ENCODE measurements at regions not wholly inside any gene's neighbourhood (a gene's known extent, or its start where the extent isn't known, plus 50 kb on each side); places are given as distances from the start of the nearest gene placed in this dataset.

DNA sequence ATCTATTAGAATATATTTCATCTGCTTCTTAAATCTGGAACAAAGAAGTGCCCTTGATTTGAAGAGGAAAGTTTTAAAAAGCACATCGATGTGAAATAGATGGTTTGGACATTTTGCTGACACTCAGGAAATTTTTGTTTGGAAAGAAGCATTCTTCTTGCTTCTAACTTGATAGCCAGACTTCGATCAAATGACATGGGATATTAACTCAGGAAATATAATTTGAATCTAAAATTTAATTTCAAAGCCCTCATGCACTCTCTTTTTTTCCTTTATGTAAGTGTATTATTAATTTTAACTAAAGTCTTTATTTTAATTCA lies 761.2 kb downstream of the VGLL3 start:
- POLR2A ChIA-PET (ENCODE audit: low non-redundant PET) = no interaction called here
- no peaks in the 10 kb centered on the region for H3K27me3 ChIP-seq (replicated peaks; ENCODE audit: insufficient read depth, low read depth, low read length, poor library complexity)
- CTCF ChIA-PET = no interaction called here
- no peak for TF ChIP-seq EZH2 (IDR thresholded peaks at IDR 0.05; ENCODE audit: borderline replicate concordance, low read depth, low read length, poor library complexity, severe bottlenecking)
- BruUV-seq (replicated peaks) = no TSS peak
- H3K4me3 ChIP-seq (ENCODE audit: low read depth, low read length, poor library complexity, severe bottlenecking) = no peak overlapping the region
- no peaks in the 10 kb centered on the region for H3K9me3 ChIP-seq (ENCODE audit: low read depth, low read length, poor library complexity, severe bottlenecking)
- H3K36me3 ChIP-seq (ENCODE audit: insufficient read depth, low read length, poor library complexity, severe bottlenecking) = no peaks in the 10 kb centered on the region
- no peak overlapping the region for H3K27ac ChIP-seq (ENCODE audit: low read depth, low read length, poor library complexity, severe bottlenecking)
- intact Hi-C loops (cut with micrococcal nuclease; ENCODE audit: unreplicated experiment) = no loop called here
- DNase-seq (ENCODE audit: low spot score) = no peak
- no peaks in the 10 kb centered on the region for H3K4me1 ChIP-seq (ENCODE audit: insufficient read depth, low read length, poor library complexity, severe bottlenecking)

DNA sequence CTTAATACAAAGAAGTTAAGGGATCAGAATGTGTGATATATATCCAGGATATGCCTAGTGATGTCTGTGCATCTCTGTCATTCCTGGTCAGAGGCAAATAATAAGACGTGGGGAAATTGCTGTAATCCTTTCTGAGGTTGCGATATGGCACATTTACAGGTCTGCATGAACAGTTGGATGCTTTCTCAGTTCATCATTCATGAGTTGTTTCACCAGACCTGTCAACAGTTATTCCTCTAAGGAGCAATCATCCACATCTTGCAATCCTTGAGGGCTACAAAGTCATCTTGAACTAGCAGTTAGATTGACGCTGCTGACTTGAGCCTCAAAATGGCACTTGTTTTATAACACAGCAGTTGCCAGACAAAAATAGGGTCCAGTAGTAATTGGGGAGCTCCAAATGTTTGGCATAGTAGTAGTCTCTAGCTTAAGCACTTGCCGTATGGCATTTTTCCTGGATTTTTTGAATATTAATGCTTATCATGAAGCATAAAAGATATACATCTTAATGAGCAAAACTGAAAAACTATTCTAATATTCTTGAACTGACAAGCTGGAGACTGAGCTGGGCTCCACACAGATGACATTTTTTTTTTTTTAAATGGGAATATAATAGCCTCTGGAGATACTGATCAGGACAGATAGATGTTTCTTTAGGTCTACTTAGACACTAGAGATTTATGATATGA lies 761.7 kb downstream of the VGLL3 start:
- no peaks in the 10 kb centered on the region for H3K4me1 ChIP-seq (ENCODE audit: insufficient read depth, low read length, poor library complexity, severe bottlenecking)
- no peak overlapping the region for H3K27ac ChIP-seq (ENCODE audit: low read depth, low read length, poor library complexity, severe bottlenecking)
- no peak for DNase-seq (ENCODE audit: low spot score)
- ChIA-PET CTCF (no interaction called here), POLR2A (ENCODE audit: low non-redundant PET) (no interaction called here)
- intact Hi-C loops (cut with micrococcal nuclease; ENCODE audit: unreplicated experiment) = no loop called here
- no peaks in the 10 kb centered on the region for H3K36me3 ChIP-seq (ENCODE audit: insufficient read depth, low read length, poor library complexity, severe bottlenecking)
- no peak for TF ChIP-seq EZH2 (IDR thresholded peaks at IDR 0.05; ENCODE audit: borderline replicate concordance, low read depth, low read length, poor library complexity, severe bottlenecking)
- TF ChIP-seq, protein P1, sequence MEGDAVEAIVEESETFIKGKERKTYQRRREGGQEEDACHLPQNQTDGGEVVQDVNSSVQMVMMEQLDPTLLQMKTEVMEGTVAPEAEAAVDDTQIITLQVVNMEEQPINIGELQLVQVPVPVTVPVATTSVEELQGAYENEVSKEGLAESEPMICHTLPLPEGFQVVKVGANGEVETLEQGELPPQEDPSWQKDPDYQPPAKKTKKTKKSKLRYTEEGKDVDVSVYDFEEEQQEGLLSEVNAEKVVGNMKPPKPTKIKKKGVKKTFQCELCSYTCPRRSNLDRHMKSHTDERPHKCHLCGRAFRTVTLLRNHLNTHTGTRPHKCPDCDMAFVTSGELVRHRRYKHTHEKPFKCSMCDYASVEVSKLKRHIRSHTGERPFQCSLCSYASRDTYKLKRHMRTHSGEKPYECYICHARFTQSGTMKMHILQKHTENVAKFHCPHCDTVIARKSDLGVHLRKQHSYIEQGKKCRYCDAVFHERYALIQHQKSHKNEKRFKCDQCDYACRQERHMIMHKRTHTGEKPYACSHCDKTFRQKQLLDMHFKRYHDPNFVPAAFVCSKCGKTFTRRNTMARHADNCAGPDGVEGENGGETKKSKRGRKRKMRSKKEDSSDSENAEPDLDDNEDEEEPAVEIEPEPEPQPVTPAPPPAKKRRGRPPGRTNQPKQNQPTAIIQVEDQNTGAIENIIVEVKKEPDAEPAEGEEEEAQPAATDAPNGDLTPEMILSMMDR (conservative IDR thresholded peaks at IDR 0.05; ENCODE audit: low read depth, low read length) = no peak
- H3K9me3 ChIP-seq (ENCODE audit: low read depth, low read length, poor library complexity, severe bottlenecking) = no peaks in the 10 kb centered on the region
- BruUV-seq (replicated peaks) = no TSS peak
- no peaks in the 10 kb centered on the region for H3K27me3 ChIP-seq (replicated peaks; ENCODE audit: insufficient read depth, low read depth, low read length, poor library complexity)
- H3K4me3 ChIP-seq (ENCODE audit: low read depth, low read length, poor library complexity, severe bottlenecking) = no peak overlapping the region

DNA sequence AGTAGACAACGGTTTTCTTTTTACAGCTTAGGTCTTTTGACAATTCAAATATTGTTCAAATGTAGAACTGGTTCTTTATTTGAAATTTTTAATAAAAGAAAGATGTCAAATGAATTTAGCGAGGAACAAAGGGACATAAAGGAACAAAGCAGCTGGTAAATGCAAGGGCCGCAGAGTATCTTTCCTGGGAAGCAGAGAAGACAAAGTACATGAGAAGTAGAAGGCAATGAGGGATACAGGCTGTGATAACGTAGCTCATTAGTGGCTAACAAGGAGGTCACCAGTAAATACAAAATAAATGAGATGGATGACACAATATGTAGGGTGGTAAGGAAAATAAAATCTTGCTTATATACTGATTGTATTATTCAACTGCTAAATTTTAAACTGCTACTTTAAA lies 762.8 kb downstream of the VGLL3 start:
- ChIA-PET CTCF (no interaction called here), POLR2A (ENCODE audit: low non-redundant PET) (no interaction called here)
- no peaks in the 10 kb centered on the region for H3K4me1 ChIP-seq (ENCODE audit: insufficient read depth, low read length, poor library complexity, severe bottlenecking)
- intact Hi-C loops (cut with micrococcal nuclease; ENCODE audit: unreplicated experiment) = no loop called here
- DNase-seq (ENCODE audit: low spot score) = no peak
- H3K9me3 ChIP-seq (ENCODE audit: low read depth, low read length, poor library complexity, severe bottlenecking) = no peaks in the 10 kb centered on the region
- BruUV-seq (replicated peaks) = no TSS peak
- no peak for TF ChIP-seq EZH2 (IDR thresholded peaks at IDR 0.05; ENCODE audit: borderline replicate concordance, low read depth, low read length, poor library complexity, severe bottlenecking)
- TF ChIP-seq, protein P1 (conservative IDR thresholded peaks at IDR 0.05; ENCODE audit: low read depth, low read length) = no peak
- no peaks in the 10 kb centered on the region for H3K36me3 ChIP-seq (ENCODE audit: insufficient read depth, low read length, poor library complexity, severe bottlenecking)
- H3K27me3 ChIP-seq (replicated peaks; ENCODE audit: insufficient read depth, low read depth, low read length, poor library complexity) = no peaks in the 10 kb centered on the region
- H3K27ac ChIP-seq (ENCODE audit: low read depth, low read length, poor library complexity, severe bottlenecking) = no peak overlapping the region
- H3K4me3 ChIP-seq (ENCODE audit: low read depth, low read length, poor library complexity, severe bottlenecking) = no peak overlapping the region

DNA sequence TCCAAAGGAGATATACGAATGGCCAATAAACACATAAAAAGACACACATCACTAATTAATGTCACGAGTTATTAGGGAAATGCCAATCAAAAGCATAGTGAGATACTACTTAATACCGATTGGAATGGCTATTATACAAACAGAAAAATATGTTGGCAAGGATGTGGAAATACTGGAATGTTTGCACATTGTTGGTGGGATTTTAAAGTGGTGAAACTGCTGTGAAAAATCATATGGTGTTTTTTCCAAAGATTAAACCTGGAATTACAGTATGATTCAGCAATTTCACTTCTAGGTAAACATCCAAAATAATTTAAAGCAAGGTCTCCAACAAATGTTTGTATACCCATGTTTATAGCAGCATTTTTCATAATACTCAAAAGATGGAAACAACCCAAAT lies 765.5 kb downstream of the VGLL3 start:
- ChIA-PET CTCF (no interaction called here), POLR2A (ENCODE audit: low non-redundant PET) (no interaction called here)
- Histone ChIP-seq H3K36me3 (ENCODE audit: insufficient read depth, low read length, poor library complexity, severe bottlenecking) (no peaks in the 10 kb centered on the region), H3K27ac (ENCODE audit: low read depth, low read length, poor library complexity, severe bottlenecking) (no peak overlapping the region), H3K4me1 (ENCODE audit: insufficient read depth, low read length, poor library complexity, severe bottlenecking) (no peaks in the 10 kb centered on the region), H3K27me3 (replicated peaks; ENCODE audit: insufficient read depth, low read depth, low read length, poor library complexity) (no peaks in the 10 kb centered on the region), H3K9me3 (ENCODE audit: low read depth, low read length, poor library complexity, severe bottlenecking) (no peaks in the 10 kb centered on the region), H3K4me3 (ENCODE audit: low read depth, low read length, poor library complexity, severe bottlenecking) (no peak overlapping the region)
- no peak for DNase-seq (ENCODE audit: low spot score)
- intact Hi-C loops (cut with micrococcal nuclease; ENCODE audit: unreplicated experiment) = no loop called here
- TF ChIP-seq EZH2 (IDR thresholded peaks at IDR 0.05; ENCODE audit: borderline replicate concordance, low read depth, low read length, poor library complexity, severe bottlenecking) = no peak
- TF ChIP-seq, protein P1 (conservative IDR thresholded peaks at IDR 0.05; ENCODE audit: low read depth, low read length) = no peak
- no TSS peak for BruUV-seq (replicated peaks)
